ENCODE measurements at regions not wholly inside any gene's neighbourhood (a gene's known extent, or its start where the extent isn't known, plus 50 kb on each side); places are given as distances from the start of the nearest gene placed in this dataset.

DNA sequence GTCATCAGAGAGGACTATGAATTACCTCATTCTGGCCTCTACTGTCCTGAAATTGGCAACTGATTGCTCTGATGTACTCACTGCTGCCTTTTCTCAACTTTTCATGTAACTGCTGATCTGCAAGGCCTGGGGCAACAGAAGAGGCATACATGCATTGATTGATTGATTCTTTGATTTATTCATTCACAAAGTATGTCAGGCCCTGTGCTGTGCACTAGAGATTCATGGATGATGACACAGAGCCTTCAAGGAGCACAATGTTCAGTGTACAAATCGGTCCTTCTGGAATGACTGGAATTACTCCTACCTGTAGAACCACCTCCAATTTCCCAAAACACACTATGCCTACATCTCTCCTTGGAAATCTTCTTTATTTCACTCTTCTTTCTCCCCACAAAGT, 111.3 kb downstream of the LRATD1 start:
- TF ChIP-seq, protein P1, sequence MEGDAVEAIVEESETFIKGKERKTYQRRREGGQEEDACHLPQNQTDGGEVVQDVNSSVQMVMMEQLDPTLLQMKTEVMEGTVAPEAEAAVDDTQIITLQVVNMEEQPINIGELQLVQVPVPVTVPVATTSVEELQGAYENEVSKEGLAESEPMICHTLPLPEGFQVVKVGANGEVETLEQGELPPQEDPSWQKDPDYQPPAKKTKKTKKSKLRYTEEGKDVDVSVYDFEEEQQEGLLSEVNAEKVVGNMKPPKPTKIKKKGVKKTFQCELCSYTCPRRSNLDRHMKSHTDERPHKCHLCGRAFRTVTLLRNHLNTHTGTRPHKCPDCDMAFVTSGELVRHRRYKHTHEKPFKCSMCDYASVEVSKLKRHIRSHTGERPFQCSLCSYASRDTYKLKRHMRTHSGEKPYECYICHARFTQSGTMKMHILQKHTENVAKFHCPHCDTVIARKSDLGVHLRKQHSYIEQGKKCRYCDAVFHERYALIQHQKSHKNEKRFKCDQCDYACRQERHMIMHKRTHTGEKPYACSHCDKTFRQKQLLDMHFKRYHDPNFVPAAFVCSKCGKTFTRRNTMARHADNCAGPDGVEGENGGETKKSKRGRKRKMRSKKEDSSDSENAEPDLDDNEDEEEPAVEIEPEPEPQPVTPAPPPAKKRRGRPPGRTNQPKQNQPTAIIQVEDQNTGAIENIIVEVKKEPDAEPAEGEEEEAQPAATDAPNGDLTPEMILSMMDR (IDR thresholded peaks at IDR 0.05): no peak
- TF ChIP-seq POLR2A (IDR thresholded peaks at IDR 0.05): no peak
